NCI-H1417 treated with DMSO at 0.1 percent for 48 hours (cell line): ENCODE measurements at regions not wholly inside any gene's neighbourhood (a gene's known extent, or its start where the extent isn't known, plus 50 kb on each side); places are given as distances from the start of the nearest gene placed in this dataset.
"Not testable (repeated sequence)": the region's sequence is repeated elsewhere in the genome, so short reads cannot be mapped to it uniquely, and the experiment has no call there.

ENCODE experiments used
- DNase-seq: peaks from one replicate; lab custom pipeline; 2025; lab: John Stamatoyannopoulos, UW

GRCh38 chr5:163165277-163165676, 272.1 kb upstream of the CCNG1 start:
- DNase-seq, result no peak

- DNase-seq, result not testable (repeated sequence)
These were observed 267.2 kb upstream of the CCNG1 start for GRCh38 chr5:163170161-163170560.

- no peak for DNase-seq
These were observed 264.7 kb upstream of the CCNG1 start for GRCh38 chr5:163172540-163173338.

GRCh38 chr5:163177971-163178370, 259.4 kb upstream of the CCNG1 start:
- DNase-seq, result no peak

GRCh38 chr5:163185315-163185714, 252.1 kb upstream of the CCNG1 start:
- no peak for DNase-seq

- DNase-seq, result no peak
These were observed 248.3 kb upstream of the CCNG1 start for GRCh38 chr5:163189023-163189553.

GRCh38 chr5:163190283-163190682, 247.1 kb upstream of the CCNG1 start:
- no peak for DNase-seq

GRCh38 chr5:163190784-163191183, 246.6 kb upstream of the CCNG1 start:
- DNase-seq, result no peak

- DNase-seq, result no peak
These were observed 243.5 kb upstream of the CCNG1 start for GRCh38 chr5:163193886-163194285.

GRCh38 chr5:163205645-163206044, 231.8 kb upstream of the CCNG1 start:
- no peak for DNase-seq

GRCh38 chr5:163221581-163221980, 215.8 kb upstream of the CCNG1 start:
- DNase-seq, result no peak

GRCh38 chr5:163222982-163223381, 214.4 kb upstream of the CCNG1 start:
- no peak for DNase-seq

GRCh38 chr5:163244445-163244987, 192.9 kb upstream of the CCNG1 start:
- DNase-seq, result no peak

- DNase-seq, result no peak
These were observed 191.8 kb upstream of the CCNG1 start for GRCh38 chr5:163245584-163245983.

- no peak for DNase-seq
These were observed 189.1 kb upstream of the CCNG1 start for GRCh38 chr5:163248333-163248732.

GRCh38 chr5:163248871-163249270, 188.5 kb upstream of the CCNG1 start:
- DNase-seq, result no peak

GRCh38 chr5:163252950-163253349, 184.4 kb upstream of the CCNG1 start:
- no peak for DNase-seq

- DNase-seq, result no peak
These were observed 177.9 kb upstream of the CCNG1 start for GRCh38 chr5:163259495-163259894.

GRCh38 chr5:163260471-163260870, 176.9 kb upstream of the CCNG1 start:
- no peak for DNase-seq

GRCh38 chr5:163260961-163261360, 176.4 kb upstream of the CCNG1 start:
- no peak for DNase-seq

- no peak for DNase-seq
These were observed 175.6 kb upstream of the CCNG1 start for GRCh38 chr5:163261647-163262269.

GRCh38 chr5:163266249-163266648, 171.1 kb upstream of the CCNG1 start:
- DNase-seq, result not testable (repeated sequence)

- DNase-seq, result no peak
These were observed 167.8 kb upstream of the CCNG1 start for GRCh38 chr5:163269624-163270023.
